ENCODE measurements at regions not wholly inside any gene's neighbourhood (a gene's known extent, or its start where the extent isn't known, plus 50 kb on each side); places are given as distances from the start of the nearest gene placed in this dataset.

DNA sequence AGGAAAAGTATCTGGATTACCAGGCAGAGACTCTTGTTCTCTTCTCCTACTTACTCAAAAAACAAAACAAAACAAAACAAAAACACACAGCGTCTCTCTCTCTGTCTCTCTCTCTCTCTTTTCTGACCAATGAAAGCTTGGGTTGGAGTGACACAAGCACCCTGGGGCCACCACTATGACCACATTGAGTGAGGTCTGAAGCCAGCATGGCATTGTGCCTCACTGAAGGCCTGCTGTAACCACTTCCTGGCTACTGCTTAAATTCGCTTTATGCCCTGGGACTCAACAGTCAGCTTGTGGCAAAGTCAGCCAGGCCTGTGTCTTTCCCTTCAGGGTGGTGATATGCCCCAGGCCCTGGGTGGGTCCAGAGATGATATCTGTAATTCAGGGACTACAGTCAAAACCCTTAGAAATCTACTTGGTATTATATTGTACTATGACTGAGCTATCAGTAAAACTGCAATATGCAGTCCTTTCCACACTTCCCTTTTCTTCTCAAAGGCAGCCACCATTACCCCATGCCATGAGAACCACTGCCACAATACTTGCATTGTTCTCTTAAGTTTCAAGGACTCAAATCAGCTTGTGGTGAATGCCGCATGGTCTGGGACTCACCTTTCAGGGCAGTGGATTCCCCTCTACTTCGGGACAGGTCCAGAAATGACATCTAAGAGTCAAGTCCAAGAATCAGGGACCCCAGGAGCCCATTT, 606.8 kb upstream of the KLHL4 start:
- Histone ChIP-seq H3K18ac (ENCODE audit: insufficient read length, low read depth, low read length) (no peak overlapping the region), H3K4me1 (ENCODE audit: insufficient read depth, low read length) (no peaks in the 10 kb centered on the region), H2AK5ac (ENCODE audit: insufficient read length, low read length) (no peak overlapping the region), H3K79me2 (ENCODE audit: insufficient read depth, low read length) (no peaks in the 10 kb centered on the region), H3K79me1 (ENCODE audit: insufficient read depth, low read depth, low read length, poor library complexity, severe bottlenecking) (no peaks in the 10 kb centered on the region), H4K20me1 (ENCODE audit: control insufficient read depth, insufficient read depth, insufficient read length) (no peaks in the 10 kb centered on the region), H3K14ac (ENCODE audit: insufficient read depth, low read length) (no peak overlapping the region), H3K9ac (ENCODE audit: extremely low read depth, insufficient read length, low read length) (no peak overlapping the region), H4K8ac (replicated peaks; ENCODE audit: insufficient read length, low read depth, low read length) (no peak overlapping the region), H2BK15ac (ENCODE audit: low read depth, low read length) (no peak overlapping the region), H2BK120ac (ENCODE audit: low read depth, low read length, poor library complexity, severe bottlenecking) (no peak overlapping the region), H3T11ph (ENCODE audit: low read length) (no peak overlapping the region), H2BK12ac (ENCODE audit: insufficient read length, low read depth, low read length) (no peak overlapping the region), H3K9me3 (ENCODE audit: control insufficient read depth, low read depth, low read length) (no peaks in the 10 kb centered on the region), H2AFZ (ENCODE audit: low read length) (no peak overlapping the region), H3K4me2 (ENCODE audit: insufficient read depth, insufficient read length, low read length) (no peak overlapping the region), H3K23me2 (ENCODE audit: insufficient read length, low read depth, low read length, poor library complexity, severe bottlenecking) (no peaks in the 10 kb centered on the region), H4K5ac (ENCODE audit: insufficient read length, low read depth, low read length) (no peak overlapping the region), H3K23ac (ENCODE audit: insufficient read length, low read depth, low read length) (no peak overlapping the region), H2BK5ac (ENCODE audit: insufficient read length, low read length) (no peak overlapping the region), H2BK20ac (ENCODE audit: low read depth, low read length, poor library complexity, severe bottlenecking) (no peak overlapping the region), H3K27ac (ENCODE audit: insufficient read length, low read depth, low read length) (no peak overlapping the region), H3K27me3 (ENCODE audit: insufficient read depth, low read length) (no peaks in the 10 kb centered on the region), H3K4ac (ENCODE audit: low read depth, low read length) (no peak overlapping the region), H4K91ac (ENCODE audit: insufficient read length, low read depth, low read length) (no peak overlapping the region), H3K56ac (ENCODE audit: insufficient read length, low read depth, low read length) (no peak overlapping the region)
- Mint-ChIP-seq H3K27me3 (ENCODE audit: low read depth) (no peaks in the 10 kb centered on the region), H3K9me3 (peaks cover 0 to 6% of the 10 kb centered on the region in 2 experiments; a peak in 1 of 5 replicates), H3K27ac (no peak overlapping the region; a peak in 1 of 7 replicates), H3K36me3 (ENCODE audit: insufficient read depth in 1 of 3, low read depth in 3 of 3) (no peaks in the 10 kb centered on the region), H3K4me1 (0 out of 4 replicates have a peak, but pooled peaks cover 0 to 3% of the 10 kb centered on the region in 2 experiments), H3K4me3 (no peak overlapping the region)
- no peak for DNase-seq
- TF ChIP-seq, protein P1, sequence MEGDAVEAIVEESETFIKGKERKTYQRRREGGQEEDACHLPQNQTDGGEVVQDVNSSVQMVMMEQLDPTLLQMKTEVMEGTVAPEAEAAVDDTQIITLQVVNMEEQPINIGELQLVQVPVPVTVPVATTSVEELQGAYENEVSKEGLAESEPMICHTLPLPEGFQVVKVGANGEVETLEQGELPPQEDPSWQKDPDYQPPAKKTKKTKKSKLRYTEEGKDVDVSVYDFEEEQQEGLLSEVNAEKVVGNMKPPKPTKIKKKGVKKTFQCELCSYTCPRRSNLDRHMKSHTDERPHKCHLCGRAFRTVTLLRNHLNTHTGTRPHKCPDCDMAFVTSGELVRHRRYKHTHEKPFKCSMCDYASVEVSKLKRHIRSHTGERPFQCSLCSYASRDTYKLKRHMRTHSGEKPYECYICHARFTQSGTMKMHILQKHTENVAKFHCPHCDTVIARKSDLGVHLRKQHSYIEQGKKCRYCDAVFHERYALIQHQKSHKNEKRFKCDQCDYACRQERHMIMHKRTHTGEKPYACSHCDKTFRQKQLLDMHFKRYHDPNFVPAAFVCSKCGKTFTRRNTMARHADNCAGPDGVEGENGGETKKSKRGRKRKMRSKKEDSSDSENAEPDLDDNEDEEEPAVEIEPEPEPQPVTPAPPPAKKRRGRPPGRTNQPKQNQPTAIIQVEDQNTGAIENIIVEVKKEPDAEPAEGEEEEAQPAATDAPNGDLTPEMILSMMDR (conservative IDR thresholded peaks at IDR 0.05): no peak
- WGBS (ENCODE audit: extremely low coverage, insufficient read length, low lambda C conversion rate): no CpG with 5 or more reads among the region's 4 CpGs

All from H9 (cell line).